ENCODE measurements at regions not wholly inside any gene's neighbourhood (a gene's known extent, or its start where the extent isn't known, plus 50 kb on each side); places are given as distances from the start of the nearest gene placed in this dataset.

DNA sequence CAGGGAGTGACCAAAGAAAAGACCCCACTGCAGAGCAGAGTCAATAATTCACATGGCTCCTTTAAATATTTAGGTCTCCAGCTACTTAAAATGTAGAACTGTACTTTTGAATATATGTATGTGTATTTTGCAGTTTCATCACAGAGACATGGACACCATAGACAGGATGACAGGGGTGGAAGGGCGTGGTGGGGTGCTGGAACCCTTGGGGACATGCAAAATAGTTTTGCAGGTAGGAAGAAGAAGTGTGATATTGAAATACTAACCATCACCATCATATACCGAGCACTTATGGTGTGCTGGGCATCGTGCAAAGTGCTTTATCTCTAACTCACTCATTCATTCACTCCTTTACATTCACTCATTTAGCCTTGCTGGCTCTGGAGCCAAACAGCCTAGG, 72.5 kb upstream of the IGSF21 start:
- peaks cover 31% of the 10 kb centered on the region for H3K27me3 ChIP-seq
- no peak overlapping the region for H3K4me3 ChIP-seq
- ATAC-seq, result no peak
- TF ChIP-seq, protein P1, sequence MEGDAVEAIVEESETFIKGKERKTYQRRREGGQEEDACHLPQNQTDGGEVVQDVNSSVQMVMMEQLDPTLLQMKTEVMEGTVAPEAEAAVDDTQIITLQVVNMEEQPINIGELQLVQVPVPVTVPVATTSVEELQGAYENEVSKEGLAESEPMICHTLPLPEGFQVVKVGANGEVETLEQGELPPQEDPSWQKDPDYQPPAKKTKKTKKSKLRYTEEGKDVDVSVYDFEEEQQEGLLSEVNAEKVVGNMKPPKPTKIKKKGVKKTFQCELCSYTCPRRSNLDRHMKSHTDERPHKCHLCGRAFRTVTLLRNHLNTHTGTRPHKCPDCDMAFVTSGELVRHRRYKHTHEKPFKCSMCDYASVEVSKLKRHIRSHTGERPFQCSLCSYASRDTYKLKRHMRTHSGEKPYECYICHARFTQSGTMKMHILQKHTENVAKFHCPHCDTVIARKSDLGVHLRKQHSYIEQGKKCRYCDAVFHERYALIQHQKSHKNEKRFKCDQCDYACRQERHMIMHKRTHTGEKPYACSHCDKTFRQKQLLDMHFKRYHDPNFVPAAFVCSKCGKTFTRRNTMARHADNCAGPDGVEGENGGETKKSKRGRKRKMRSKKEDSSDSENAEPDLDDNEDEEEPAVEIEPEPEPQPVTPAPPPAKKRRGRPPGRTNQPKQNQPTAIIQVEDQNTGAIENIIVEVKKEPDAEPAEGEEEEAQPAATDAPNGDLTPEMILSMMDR (IDR thresholded peaks at IDR 0.05), result no peak
- DNase-seq, result no peak
- H3K4me1 ChIP-seq, result no peaks in the 10 kb centered on the region
- H3K27ac ChIP-seq, result no peak overlapping the region
- intact Hi-C loops (cut with DNase I), result no loop called here
- no peaks in the 10 kb centered on the region for H3K9me3 ChIP-seq
- no peaks in the 10 kb centered on the region for H3K36me3 ChIP-seq

DNA sequence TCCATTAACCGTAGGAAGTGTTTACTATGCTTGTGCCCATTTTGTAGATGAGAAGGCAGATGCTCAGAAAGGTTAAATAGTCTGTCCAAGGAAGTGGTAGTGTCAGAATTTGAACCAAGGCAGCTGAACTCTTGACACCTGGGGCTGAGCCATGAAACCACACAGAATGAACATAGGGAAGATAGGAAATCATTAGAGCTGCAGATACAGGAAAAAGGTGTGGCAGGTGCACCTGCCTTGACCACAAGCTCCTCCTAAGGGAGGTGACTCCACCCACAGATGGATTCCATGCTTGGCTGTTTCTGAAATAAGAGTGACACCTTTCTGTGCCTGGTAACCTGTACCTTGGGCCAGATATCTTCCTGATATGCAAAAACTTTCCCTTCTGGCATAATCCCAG, 69.9 kb upstream of the IGSF21 start:
- intact Hi-C loops (cut with DNase I), result no loop called here
- no peak overlapping the region for H3K27ac ChIP-seq
- H3K4me3 ChIP-seq, result no peak overlapping the region
- H3K4me1 ChIP-seq, result no peaks in the 10 kb centered on the region
- H3K27me3 ChIP-seq, result peaks cover 23% of the 10 kb centered on the region
- DNase-seq (no peak), ATAC-seq (no peak)
- H3K36me3 ChIP-seq, result no peaks in the 10 kb centered on the region
- TF ChIP-seq, protein P1 (IDR thresholded peaks at IDR 0.05), result no peak
- no peaks in the 10 kb centered on the region for H3K9me3 ChIP-seq

DNA sequence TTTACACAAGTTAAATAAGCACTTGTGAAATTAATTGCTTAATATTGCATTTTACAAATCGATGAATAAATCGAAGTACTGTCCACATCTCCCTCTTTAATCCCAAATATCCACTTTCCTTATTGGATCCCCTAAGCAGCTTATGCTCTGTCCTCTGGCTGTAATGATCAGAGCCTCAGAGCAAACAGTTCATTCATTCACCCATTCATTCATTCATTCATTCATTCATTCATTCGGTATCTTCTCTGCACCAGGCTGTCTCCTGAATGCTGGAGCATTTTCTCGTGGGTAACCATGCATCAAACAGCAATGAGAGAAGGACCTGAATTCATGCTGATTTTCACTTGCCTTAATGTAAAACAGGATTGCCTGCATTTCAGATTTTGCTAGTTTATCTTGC, 69.5 kb upstream of the IGSF21 start:
- Histone ChIP-seq H3K27ac (no peak overlapping the region), H3K36me3 (no peaks in the 10 kb centered on the region), H3K4me1 (no peaks in the 10 kb centered on the region), H3K4me3 (no peak overlapping the region), H3K27me3 (peaks cover 19% of the 10 kb centered on the region), H3K9me3 (no peaks in the 10 kb centered on the region)
- TF ChIP-seq, protein P1 (IDR thresholded peaks at IDR 0.05), result no peak
- intact Hi-C loops (cut with DNase I), result no loop called here
- ATAC-seq, result no peak
- no peak for DNase-seq

DNA sequence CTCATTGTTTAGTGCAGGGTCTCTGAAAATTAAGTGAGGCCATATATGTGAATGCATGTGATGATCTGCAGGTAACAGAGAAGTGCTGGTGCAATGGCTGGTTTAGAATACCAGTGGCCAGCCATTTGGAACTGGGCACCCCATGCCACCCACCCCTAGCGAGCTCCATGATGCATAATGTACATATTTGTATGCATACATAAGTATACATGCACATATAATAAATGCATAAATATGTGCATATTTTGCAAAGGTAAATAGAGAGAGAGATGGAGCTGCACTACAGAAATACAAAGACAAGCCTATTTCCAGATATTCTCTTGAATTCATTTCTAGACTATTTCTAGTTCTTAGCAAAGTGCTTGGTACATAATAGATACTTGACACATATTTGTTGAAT, 68.5 kb upstream of the IGSF21 start:
- ATAC-seq (no peak), DNase-seq (no peak)
- TF ChIP-seq, protein P1 (IDR thresholded peaks at IDR 0.05), result no peak
- no peaks in the 10 kb centered on the region for H3K9me3 ChIP-seq
- no peaks in the 10 kb centered on the region for H3K4me1 ChIP-seq
- H3K36me3 ChIP-seq, result no peaks in the 10 kb centered on the region
- intact Hi-C loops (cut with DNase I), result no loop called here
- H3K27ac ChIP-seq, result no peak overlapping the region
- H3K27me3 ChIP-seq, result peaks cover 10% of the 10 kb centered on the region
- no peak overlapping the region for H3K4me3 ChIP-seq

DNA sequence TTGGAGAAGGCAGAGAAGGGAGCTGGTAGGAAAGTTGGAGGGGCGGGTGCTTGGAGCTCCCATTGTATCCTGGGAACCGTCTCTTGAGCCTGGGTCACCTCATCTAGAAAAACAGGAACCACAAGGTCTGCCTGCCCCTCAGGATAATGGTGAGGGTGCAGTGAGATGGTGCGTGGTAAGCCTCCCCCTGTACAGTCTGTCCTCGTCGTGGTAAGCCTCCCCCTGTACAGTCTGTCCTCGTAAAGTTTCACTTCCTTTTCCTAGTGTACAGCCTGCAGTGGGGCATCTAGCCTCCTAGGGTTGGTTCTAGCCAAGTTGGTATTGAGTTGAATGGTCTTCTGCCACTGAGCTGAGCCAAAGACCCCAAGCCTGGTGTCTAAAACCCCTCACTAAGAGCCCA, 66.5 kb upstream of the IGSF21 start:
- Histone ChIP-seq H3K4me3 (no peak overlapping the region), H3K27me3 (peaks cover 17% of the 10 kb centered on the region), H3K36me3 (no peaks in the 10 kb centered on the region), H3K27ac (no peak overlapping the region), H3K4me1 (no peaks in the 10 kb centered on the region), H3K9me3 (no peaks in the 10 kb centered on the region)
- TF ChIP-seq, protein P1 (IDR thresholded peaks at IDR 0.05), result no peak
- intact Hi-C loops (cut with DNase I), result no loop called here
- DNase-seq (no peak), ATAC-seq (peak; percentile 91)

DNA sequence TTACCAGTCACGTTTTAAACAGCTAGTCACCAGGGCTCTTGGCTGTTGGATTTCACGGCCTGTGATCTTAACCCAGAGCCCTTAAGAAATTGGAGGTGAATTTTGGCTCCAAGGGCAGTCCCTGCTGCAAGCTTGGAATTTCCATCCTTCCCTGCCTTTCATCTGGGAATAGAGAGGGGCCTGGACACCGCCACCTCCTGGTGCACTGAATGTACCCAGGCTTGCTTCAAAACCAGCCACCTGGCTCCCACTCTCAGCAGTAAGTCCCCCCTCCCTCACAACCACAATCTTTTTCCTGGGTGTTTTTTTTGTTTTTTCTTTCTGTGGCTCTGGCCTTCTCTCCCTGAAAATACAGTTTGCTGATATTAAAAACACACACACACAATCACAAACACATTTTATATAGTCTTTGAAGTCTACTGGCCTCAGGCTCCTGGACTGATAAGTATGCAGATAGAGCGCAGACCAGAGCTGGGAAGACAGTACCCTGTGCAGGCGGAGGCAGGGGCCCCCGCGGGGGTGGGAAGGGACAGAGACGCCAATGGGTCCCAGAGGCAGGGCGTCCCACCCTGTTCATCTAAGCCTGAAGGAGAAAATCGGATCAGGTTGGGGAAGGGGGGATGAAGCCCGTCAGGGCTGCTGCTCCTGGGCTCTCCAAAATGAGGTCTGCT, 65.8 kb upstream of the IGSF21 start:
- DNase-seq (no peak), ATAC-seq (no peak)
- Histone ChIP-seq H3K27ac (no peak overlapping the region), H3K36me3 (no peaks in the 10 kb centered on the region), H3K9me3 (no peaks in the 10 kb centered on the region), H3K4me3 (no peak overlapping the region), H3K27me3 (peaks cover 17% of the 10 kb centered on the region), H3K4me1 (no peaks in the 10 kb centered on the region)
- intact Hi-C loops (cut with DNase I), result no loop called here
- TF ChIP-seq, protein P1 (IDR thresholded peaks at IDR 0.05), result no peak
